ENCODE measurements at regions not wholly inside any gene's neighbourhood (a gene's known extent, or its start where the extent isn't known, plus 50 kb on each side); places are given as distances from the start of the nearest gene placed in this dataset.

GRCh38 chr4:4800646-4801408 lies 58.6 kb upstream of the MSX1 start:
- no peak overlapping the region for H3K4me3 ChIP-seq
- H3K9me3 ChIP-seq: peaks cover 0 to 13% (median 1%) of the 10 kb centered on the region in 4 donors
- H3K36me3 ChIP-seq: no peaks in the 10 kb centered on the region
- H3K4me1 ChIP-seq: no peaks in the 10 kb centered on the region
- intact Hi-C loops (cut with DNase I; ENCODE audit: low total_unique reads): no loop called here
- no peak overlapping the region for H3K27ac ChIP-seq
- H3K27me3 ChIP-seq: no peaks in the 10 kb centered on the region
- no peak for DNase-seq
- 67 to 86% (median 81%) methylated on average over 6 of the region's 6 CpGs for WGBS, 5 donors
- TF ChIP-seq CTCF (IDR thresholded peaks at IDR 0.05) (no peak), POLR2AphosphoS5 (IDR thresholded peaks at IDR 0.05) (no peak), POLR2A (IDR thresholded peaks at IDR 0.05) (no peak), EP300 (IDR thresholded peaks at IDR 0.05) (no peak)

GRCh38 chr4:4794421-4794820 lies 65.0 kb upstream of the MSX1 start:
- 42 to 73% (median 55%) methylated on average over 1 of the region's 1 CpG for WGBS, 5 donors
- DNase-seq: no peak
- TF ChIP-seq POLR2AphosphoS5 (IDR thresholded peaks at IDR 0.05): no peak
- no peak for TF ChIP-seq POLR2A (IDR thresholded peaks at IDR 0.05)
- Histone ChIP-seq H3K4me1 (no peaks in the 10 kb centered on the region), H3K36me3 (no peaks in the 10 kb centered on the region), H3K4me3 (no peak overlapping the region), H3K27me3 (no peaks in the 10 kb centered on the region), H3K27ac (no peak overlapping the region), H3K9me3 (peaks cover 0 to 17% (median 8%) of the 10 kb centered on the region in 4 donors)
- intact Hi-C loops (cut with DNase I; ENCODE audit: low total_unique reads): no loop called here

- H3K36me3 ChIP-seq: no peaks in the 10 kb centered on the region
- H3K27me3 ChIP-seq: no peaks in the 10 kb centered on the region
- DNase-seq: peak in 1 of 2 donors; percentile 72
- 52 to 81% (median 74%) methylated on average over 4 of the region's 4 CpGs for WGBS, 5 donors
- H3K9me3 ChIP-seq: peaks cover 10 to 31% (median 22%) of the 10 kb centered on the region in 4 donors
- TF ChIP-seq CTCF (IDR thresholded peaks at IDR 0.05): no peak
- TF ChIP-seq POLR2A (IDR thresholded peaks at IDR 0.05): no peak
- intact Hi-C loops (cut with DNase I; ENCODE audit: low total_unique reads): no loop called here
- H3K27ac ChIP-seq: no peak overlapping the region
- no peaks in the 10 kb centered on the region for H3K4me1 ChIP-seq
- no peak overlapping the region for H3K4me3 ChIP-seq
Measured at GRCh38 chr4:4792466-4792865, 67.0 kb upstream of the MSX1 start.

- H3K4me3 ChIP-seq: no peak overlapping the region
- TF ChIP-seq CTCF (IDR thresholded peaks at IDR 0.05) (no peak), POLR2AphosphoS5 (IDR thresholded peaks at IDR 0.05) (no peak), POLR2A (IDR thresholded peaks at IDR 0.05) (no peak), EP300 (IDR thresholded peaks at IDR 0.05) (no peak)
- 58 to 75% (median 62%) methylated on average over 12 to 14 of the region's 14 CpGs for WGBS, 5 donors
- H3K27ac ChIP-seq: no peak overlapping the region
- no peaks in the 10 kb centered on the region for H3K4me1 ChIP-seq
- DNase-seq: peak in 1 of 2 donors; percentile 57
- no peaks in the 10 kb centered on the region for H3K36me3 ChIP-seq
- H3K27me3 ChIP-seq: no peaks in the 10 kb centered on the region
- intact Hi-C loops (cut with DNase I; ENCODE audit: low total_unique reads): no loop called here
- peaks cover 10 to 24% (median 20%) of the 10 kb centered on the region in 4 donors for H3K9me3 ChIP-seq
Measured at GRCh38 chr4:4791299-4792111, 68.0 kb upstream of the MSX1 start.

Measured in stomach (tissue), 8 donors.